OCI-LY1 (cell line): ENCODE measurements at regions not wholly inside any gene's neighbourhood (a gene's known extent, or its start where the extent isn't known, plus 50 kb on each side); places are given as distances from the start of the nearest gene placed in this dataset.

Source experiments
- H2AFZ ChIP-seq: fragments of 200-600 bp; sonication (generic), shearing (Covaris generic); 2 replicates; pipeline ENCODE4 v1.6.0; 2014; ENCODE audit warnings: antibody characterized with exemption, mild to moderate bottlenecking, low read length
- H3F3A ChIP-seq: fragments of 200-600 bp; sonication (generic), shearing (Covaris generic); 2 replicates; pipeline ENCODE4 v1.6.0; 2014; ENCODE audit warnings: mild to moderate bottlenecking, antibody characterized with exemption, low read length, moderate library complexity; ENCODE audit not compliant: insufficient read depth
- H3K27ac ChIP-seq: fragments of 200-600 bp; sonication (generic); 2 replicates; pipeline ENCODE4 v1.5.1; 2014; ENCODE audit warnings: low read length, mixed run types, mild to moderate bottlenecking, low read depth; ENCODE audit not compliant: poor library complexity, severe bottlenecking
- H3K27me3 ChIP-seq: fragments of 200-600 bp; sonication (generic); 2 replicates; pipeline ENCODE4 v1.6.0; 2014; ENCODE audit warnings: antibody characterized with exemption, mild to moderate bottlenecking, low read length, moderate library complexity; ENCODE audit not compliant: insufficient read depth
- H3K36me3 ChIP-seq: fragments of 200-600 bp; sonication (generic); 2 replicates; pipeline ENCODE4 v1.6.1; 2014; ENCODE audit warnings: mild to moderate bottlenecking, antibody characterized with exemption, low read length, moderate library complexity, mixed read lengths; ENCODE audit not compliant: insufficient read depth
- H3K4me1 ChIP-seq: fragments of 200-600 bp; sonication (generic); 2 replicates; pipeline ENCODE4 v1.5.1; 2014; ENCODE audit warnings: mild to moderate bottlenecking, low read length, moderate library complexity; ENCODE audit not compliant: insufficient read depth, severe bottlenecking
- H3K4me2 ChIP-seq: fragments of 200-600 bp; sonication (generic), shearing (Covaris generic); 2 replicates; pipeline ENCODE4 v1.6.1; 2014; ENCODE audit warnings: low read length
- H3K4me3 ChIP-seq: fragments of 200-600 bp; sonication (generic); 2 replicates; pipeline ENCODE4 v1.5.1; 2014; ENCODE audit warnings: low read length, low read depth, mild to moderate bottlenecking, mixed read lengths; ENCODE audit not compliant: poor library complexity, severe bottlenecking
- H3K79me2 ChIP-seq: fragments of 200-600 bp; shearing (Covaris generic); 2 replicates; pipeline ENCODE4 v1.6.1; 2016; ENCODE audit warnings: mixed run types, low read length, mixed read lengths; ENCODE audit not compliant: insufficient read depth
- H3K9ac ChIP-seq: fragments of 200-600 bp; sonication (generic), shearing (Covaris generic); 2 replicates; pipeline ENCODE4 v1.6.1; 2014; ENCODE audit warnings: mild to moderate bottlenecking, low read length, mixed read lengths
- H3K9me2 ChIP-seq: fragments of 200-600 bp; sonication (generic), shearing (Covaris generic); 2 replicates; pipeline ENCODE4 v1.6.1; 2014; ENCODE audit warnings: low read depth, mild to moderate bottlenecking, low read length, mixed read lengths
- H3K9me3 ChIP-seq: fragments of 200-600 bp; shearing (Covaris generic); 2 replicates; pipeline ENCODE4 v1.6.1; 2014; ENCODE audit warnings: low read length, mixed read lengths
- H4K20me1 ChIP-seq: fragments of 200-600 bp; sonication (generic), shearing (Covaris generic); 2 replicates; pipeline ENCODE4 v1.6.0; 2016; ENCODE audit warnings: mild to moderate bottlenecking, low read length; ENCODE audit not compliant: insufficient read depth
- EZH2 ChIP-seq: fragments of 200-600 bp; sonication (generic), shearing (Covaris generic); IDR thresholded peaks from 2 replicates; pipeline ENCODE4 v1.8.0; 2017; ENCODE audit warnings: borderline replicate concordance, mixed run types, mild to moderate bottlenecking, antibody characterized with exemption, low read length, moderate library complexity, mixed read lengths
- TF ChIP-seq, protein P1 (sequence below): fragments of 200-600 bp; sonication (generic), shearing (Covaris generic); IDR thresholded peaks from 2 replicates; pipeline ENCODE4 v1.5.1; 2017; ENCODE audit warnings: mild to moderate bottlenecking, antibody characterized with exemption, low read length, moderate library complexity, mixed read lengths

DNA sequence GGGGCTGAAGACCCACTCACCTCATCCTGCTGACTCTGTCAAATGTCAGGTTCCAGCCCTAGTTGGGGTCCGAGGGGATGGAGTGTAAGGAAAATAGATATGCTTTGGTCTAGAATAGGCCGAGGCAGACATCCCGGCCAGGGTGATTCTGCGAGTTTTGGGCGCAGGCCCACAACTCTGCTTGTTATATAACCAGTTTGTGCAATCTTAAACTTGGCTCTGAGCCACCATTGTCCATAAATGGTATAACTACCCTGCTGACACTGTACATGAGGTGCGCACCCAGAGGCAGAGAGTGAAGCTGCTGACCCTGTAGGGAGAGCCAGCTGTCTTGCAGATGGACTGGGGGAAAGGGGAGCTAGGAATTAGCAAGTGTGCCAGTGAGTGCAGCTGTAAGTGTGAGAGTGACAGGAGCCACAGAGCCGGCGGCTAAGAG lies 1388.8 kb downstream of the AMY1C start:
- H3K9me2 ChIP-seq, result no peaks in the 10 kb centered on the region
- H2AFZ ChIP-seq, result peak overlapping the region; percentile 87; the same call in 1 of the 2 replicates
- peak overlapping the region; percentile 83 for H3K27ac ChIP-seq
- H3K9me3 ChIP-seq, result no peaks in the 10 kb centered on the region
- H3F3A ChIP-seq, result no peaks in the 10 kb centered on the region
- peak overlapping the region; percentile 69 for H3K4me2 ChIP-seq
- no peak for TF ChIP-seq EZH2
- TF ChIP-seq, protein P1, sequence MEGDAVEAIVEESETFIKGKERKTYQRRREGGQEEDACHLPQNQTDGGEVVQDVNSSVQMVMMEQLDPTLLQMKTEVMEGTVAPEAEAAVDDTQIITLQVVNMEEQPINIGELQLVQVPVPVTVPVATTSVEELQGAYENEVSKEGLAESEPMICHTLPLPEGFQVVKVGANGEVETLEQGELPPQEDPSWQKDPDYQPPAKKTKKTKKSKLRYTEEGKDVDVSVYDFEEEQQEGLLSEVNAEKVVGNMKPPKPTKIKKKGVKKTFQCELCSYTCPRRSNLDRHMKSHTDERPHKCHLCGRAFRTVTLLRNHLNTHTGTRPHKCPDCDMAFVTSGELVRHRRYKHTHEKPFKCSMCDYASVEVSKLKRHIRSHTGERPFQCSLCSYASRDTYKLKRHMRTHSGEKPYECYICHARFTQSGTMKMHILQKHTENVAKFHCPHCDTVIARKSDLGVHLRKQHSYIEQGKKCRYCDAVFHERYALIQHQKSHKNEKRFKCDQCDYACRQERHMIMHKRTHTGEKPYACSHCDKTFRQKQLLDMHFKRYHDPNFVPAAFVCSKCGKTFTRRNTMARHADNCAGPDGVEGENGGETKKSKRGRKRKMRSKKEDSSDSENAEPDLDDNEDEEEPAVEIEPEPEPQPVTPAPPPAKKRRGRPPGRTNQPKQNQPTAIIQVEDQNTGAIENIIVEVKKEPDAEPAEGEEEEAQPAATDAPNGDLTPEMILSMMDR, result peak; percentile 15; the same call in 1 of the 2 replicates
- peak overlapping the region; percentile 50; the same call in 1 of the 2 replicates for H3K9ac ChIP-seq
- peaks cover 27% of the 10 kb centered on the region for H3K4me1 ChIP-seq
- no peaks in the 10 kb centered on the region for H3K27me3 ChIP-seq
- H3K79me2 ChIP-seq, result no peaks in the 10 kb centered on the region
- peak overlapping the region; percentile 42 for H3K4me3 ChIP-seq
- H3K36me3 ChIP-seq, result no peaks in the 10 kb centered on the region
- H4K20me1 ChIP-seq, result no peaks in the 10 kb centered on the region

DNA sequence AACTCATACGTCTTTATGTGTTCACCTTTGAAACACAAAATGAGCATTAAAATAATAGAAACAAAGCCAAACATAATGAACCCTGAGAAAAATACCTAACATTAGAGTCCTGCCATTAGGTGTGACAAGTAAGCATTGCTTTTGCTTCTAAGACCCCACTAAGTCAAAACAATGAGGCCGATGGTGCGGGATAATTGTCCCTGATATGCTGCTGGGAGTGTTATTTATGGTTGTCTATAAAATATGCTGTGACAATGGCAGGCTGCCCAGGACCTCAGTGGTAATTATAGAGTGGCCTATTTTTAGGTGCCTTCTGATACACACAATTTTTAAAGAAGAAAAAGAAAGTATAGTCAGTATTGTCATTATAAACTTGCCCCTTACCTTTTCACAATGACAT lies 1423.1 kb downstream of the AMY1C start:
- no peak overlapping the region for H3K4me2 ChIP-seq
- no peak overlapping the region for H3K4me3 ChIP-seq
- H3K79me2 ChIP-seq, result no peaks in the 10 kb centered on the region
- no peaks in the 10 kb centered on the region for H3K27me3 ChIP-seq
- no peaks in the 10 kb centered on the region for H4K20me1 ChIP-seq
- H3K9me2 ChIP-seq, result no peaks in the 10 kb centered on the region
- TF ChIP-seq, protein P1, result no peak
- no peak for TF ChIP-seq EZH2
- peak overlapping the region; percentile 90; the same call in 1 of the 2 replicates for H2AFZ ChIP-seq
- no peaks in the 10 kb centered on the region for H3F3A ChIP-seq
- no peaks in the 10 kb centered on the region for H3K9me3 ChIP-seq
- no peak overlapping the region for H3K9ac ChIP-seq
- H3K36me3 ChIP-seq, result no peaks in the 10 kb centered on the region
- H3K27ac ChIP-seq, result no peak overlapping the region
- peaks cover 4% of the 10 kb centered on the region for H3K4me1 ChIP-seq

DNA sequence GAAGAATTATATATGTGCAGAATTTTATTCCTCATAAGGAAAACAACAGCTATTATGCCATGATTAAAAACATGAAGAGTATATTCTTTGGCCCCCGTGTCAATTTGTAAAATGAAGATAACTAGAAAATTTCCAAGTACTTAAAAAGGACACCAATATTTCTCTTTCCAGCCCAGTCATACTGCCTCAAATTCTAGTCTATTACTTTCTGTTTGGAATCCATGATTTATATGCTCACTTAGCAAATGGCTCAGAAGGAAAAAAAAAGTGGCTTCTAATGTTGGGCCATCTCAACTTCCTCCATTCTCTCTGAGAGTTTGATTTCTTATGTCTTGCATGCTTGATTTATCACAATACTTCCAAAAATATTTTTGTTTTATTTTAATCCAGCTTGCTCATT lies 1431.1 kb downstream of the AMY1C start:
- H3K4me2 ChIP-seq, result no peak overlapping the region
- no peaks in the 10 kb centered on the region for H3K27me3 ChIP-seq
- no peaks in the 10 kb centered on the region for H3K9me2 ChIP-seq
- peaks cover 8% of the 10 kb centered on the region for H3K4me1 ChIP-seq
- no peak overlapping the region for H3K27ac ChIP-seq
- H3K9me3 ChIP-seq, result no peaks in the 10 kb centered on the region
- no peaks in the 10 kb centered on the region for H3K79me2 ChIP-seq
- H3K9ac ChIP-seq, result no peak overlapping the region
- no peak overlapping the region for H3K4me3 ChIP-seq
- no peaks in the 10 kb centered on the region for H3K36me3 ChIP-seq
- no peaks in the 10 kb centered on the region for H4K20me1 ChIP-seq
- no peaks in the 10 kb centered on the region for H3F3A ChIP-seq
- TF ChIP-seq, protein P1, result no peak
- TF ChIP-seq EZH2, result no peak
- no peak overlapping the region for H2AFZ ChIP-seq
